Suprapubic skin (tissue), 4 donors: ENCODE measurements at regions not wholly inside any gene's neighbourhood (a gene's known extent, or its start where the extent isn't known, plus 50 kb on each side); places are given as distances from the start of the nearest gene placed in this dataset.

Experiments used
- DNase-seq, 2 donors: peaks; one replicate each; pipeline ENCODE4 v3.0.0-alpha.2; 2019; ENCODE audit warnings: low spot score in 2 of 2
- H3K27ac ChIP-seq: fragments of 200-600 bp; sonication (generic); one replicate; pipeline ENCODE4 v1.5.1; 2019
- H3K27me3 ChIP-seq: fragments of 200-600 bp; sonication (generic); one replicate; pipeline ENCODE4 v1.5.1; 2019
- H3K36me3 ChIP-seq: fragments of 200-600 bp; sonication (generic); one replicate; pipeline ENCODE4 v1.5.1; 2019
- H3K4me1 ChIP-seq: fragments of 200-600 bp; sonication (generic); one replicate; pipeline ENCODE4 v1.5.1; 2019
- H3K4me3 ChIP-seq: fragments of 200-600 bp; sonication (generic); one replicate; pipeline ENCODE4 v1.5.1; 2019; ENCODE audit warnings: mild to moderate bottlenecking
- H3K9me3 ChIP-seq: fragments of 200-600 bp; sonication (generic); one replicate; pipeline ENCODE4 v1.5.1; 2019
- EP300 ChIP-seq: sonication (generic); formaldehyde crosslinking; IDR thresholded peaks from one replicate; pipeline ENCODE4 v1.6.1; 2017; ENCODE audit warnings: antibody characterized with exemption
- POLR2A ChIP-seq, 2 donors: fragments of 450-650 bp; IDR thresholded peaks; one replicate each; pipeline ENCODE4 v1.6.1; 2017; ENCODE audit warnings: antibody characterized with exemption in 2 of 2, mild to moderate bottlenecking in 2 of 2, moderate library complexity in 2 of 2
- POLR2AphosphoS5 ChIP-seq, 3 donors: sonication (generic); formaldehyde crosslinking; IDR thresholded peaks; one replicate each; pipeline ENCODE4 v1.6.1; 2017; ENCODE audit warnings: antibody characterized with exemption in 3 of 3
- WGBS: methylation state at CpG from one replicate; pipeline ENCODE4 v1.1.5; 2018; 5-methylcytosine and 5-hydroxymethylcytosine counted together
- TF ChIP-seq, protein P1 (sequence below), 2 donors: fragments of 200-600 bp in 1 of 2; fragments of 450-650 bp in 1 of 2; sonication (generic) in 1 of 2; IDR thresholded peaks; one replicate each; pipeline ENCODE4 v1.5.1; 2016 to 2019; ENCODE audit warnings: antibody characterized with exemption in 2 of 2, mild to moderate bottlenecking in 1 of 2, moderate library complexity in 1 of 2

DNA sequence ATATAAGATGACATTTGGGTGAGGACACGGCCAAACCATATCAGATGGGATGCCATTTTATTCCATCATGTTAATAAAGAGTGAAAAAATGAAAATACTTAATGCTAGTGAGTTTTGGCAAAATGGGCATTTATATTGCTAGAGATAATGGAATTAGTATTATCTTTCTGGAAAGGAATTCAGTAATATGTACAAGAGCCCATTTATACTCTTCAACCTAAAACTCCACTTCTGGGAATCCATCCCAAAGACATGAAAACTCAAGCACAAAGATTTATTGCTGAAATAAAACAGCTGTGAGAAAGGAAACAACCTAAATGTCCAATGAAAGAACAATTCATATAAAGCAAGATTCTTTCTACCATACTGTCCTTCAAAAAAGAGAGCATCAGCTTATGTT is 96.0 kb upstream of the TMEM168 start:
- H3K9me3 ChIP-seq = peaks cover 3% of the 10 kb centered on the region
- H3K4me1 ChIP-seq = peaks cover 3% of the 10 kb centered on the region
- no peak overlapping the region for H3K27ac ChIP-seq
- H3K4me3 ChIP-seq = no peak overlapping the region
- no peaks in the 10 kb centered on the region for H3K27me3 ChIP-seq
- no peaks in the 10 kb centered on the region for H3K36me3 ChIP-seq
- DNase-seq = no peak
- WGBS = 90% methylated on average over 1 of the region's 1 CpG
- TF ChIP-seq POLR2AphosphoS5 (IDR thresholded peaks at IDR 0.05) = no peak
- no peak for TF ChIP-seq EP300
- TF ChIP-seq POLR2A (IDR thresholded peaks at IDR 0.05) = no peak
- TF ChIP-seq, protein P1, sequence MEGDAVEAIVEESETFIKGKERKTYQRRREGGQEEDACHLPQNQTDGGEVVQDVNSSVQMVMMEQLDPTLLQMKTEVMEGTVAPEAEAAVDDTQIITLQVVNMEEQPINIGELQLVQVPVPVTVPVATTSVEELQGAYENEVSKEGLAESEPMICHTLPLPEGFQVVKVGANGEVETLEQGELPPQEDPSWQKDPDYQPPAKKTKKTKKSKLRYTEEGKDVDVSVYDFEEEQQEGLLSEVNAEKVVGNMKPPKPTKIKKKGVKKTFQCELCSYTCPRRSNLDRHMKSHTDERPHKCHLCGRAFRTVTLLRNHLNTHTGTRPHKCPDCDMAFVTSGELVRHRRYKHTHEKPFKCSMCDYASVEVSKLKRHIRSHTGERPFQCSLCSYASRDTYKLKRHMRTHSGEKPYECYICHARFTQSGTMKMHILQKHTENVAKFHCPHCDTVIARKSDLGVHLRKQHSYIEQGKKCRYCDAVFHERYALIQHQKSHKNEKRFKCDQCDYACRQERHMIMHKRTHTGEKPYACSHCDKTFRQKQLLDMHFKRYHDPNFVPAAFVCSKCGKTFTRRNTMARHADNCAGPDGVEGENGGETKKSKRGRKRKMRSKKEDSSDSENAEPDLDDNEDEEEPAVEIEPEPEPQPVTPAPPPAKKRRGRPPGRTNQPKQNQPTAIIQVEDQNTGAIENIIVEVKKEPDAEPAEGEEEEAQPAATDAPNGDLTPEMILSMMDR (IDR thresholded peaks at IDR 0.05) = no peak

DNA sequence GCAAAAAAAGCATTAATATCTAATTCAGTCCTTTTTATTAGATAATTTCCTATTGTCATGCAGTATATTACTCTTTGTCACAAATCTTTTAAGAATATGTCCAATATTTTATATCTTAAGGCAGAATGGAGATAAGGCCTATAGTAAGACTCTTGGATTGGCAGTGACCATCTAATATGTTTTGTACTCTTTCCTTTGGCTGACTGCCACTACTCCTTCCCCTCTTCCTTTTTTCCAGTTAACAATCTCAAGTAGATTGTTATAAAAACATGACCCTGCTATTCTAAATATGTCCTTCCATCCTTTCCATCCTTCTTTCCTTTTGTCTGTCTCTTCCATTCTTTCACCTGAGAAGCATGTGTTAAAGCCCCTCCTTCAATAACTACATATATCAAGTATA is 92.8 kb upstream of the TMEM168 start:
- Histone ChIP-seq H3K36me3 (no peaks in the 10 kb centered on the region), H3K27me3 (no peaks in the 10 kb centered on the region), H3K9me3 (peaks cover 3% of the 10 kb centered on the region), H3K27ac (no peak overlapping the region), H3K4me1 (peaks cover 3% of the 10 kb centered on the region), H3K4me3 (no peak overlapping the region)
- no peak for TF ChIP-seq POLR2A (IDR thresholded peaks at IDR 0.05)
- TF ChIP-seq EP300 = no peak
- TF ChIP-seq POLR2AphosphoS5 (IDR thresholded peaks at IDR 0.05) = no peak
- TF ChIP-seq, protein P1 (IDR thresholded peaks at IDR 0.05) = no peak
- DNase-seq = no peak

DNA sequence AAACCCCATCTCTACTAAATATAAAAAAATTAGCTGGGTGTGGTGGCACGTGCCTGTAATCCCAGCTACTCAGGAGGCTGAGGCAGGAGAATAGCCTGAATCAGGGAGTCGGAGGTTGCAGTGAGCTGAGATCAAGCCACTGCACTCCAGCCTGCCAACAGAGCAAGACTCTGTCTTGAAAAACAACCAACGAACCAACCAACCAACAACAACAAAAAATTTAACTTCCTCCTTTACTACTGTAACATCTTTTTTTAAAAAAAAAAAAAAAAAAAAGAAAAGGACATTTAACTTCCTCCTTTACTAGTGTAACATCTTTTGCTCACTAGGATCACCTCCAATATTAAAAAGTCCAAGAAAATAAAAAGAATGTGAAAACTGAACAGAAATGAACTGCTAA is 92.3 kb upstream of the TMEM168 start:
- Histone ChIP-seq H3K9me3 (peaks cover 3% of the 10 kb centered on the region), H3K27me3 (no peaks in the 10 kb centered on the region), H3K27ac (no peak overlapping the region), H3K4me1 (peaks cover 3% of the 10 kb centered on the region), H3K36me3 (no peaks in the 10 kb centered on the region), H3K4me3 (no peak overlapping the region)
- DNase-seq = no peak
- WGBS = 84% methylated on average over 3 of the region's 3 CpGs
- no peak for TF ChIP-seq POLR2AphosphoS5 (IDR thresholded peaks at IDR 0.05)
- no peak for TF ChIP-seq EP300
- TF ChIP-seq POLR2A (IDR thresholded peaks at IDR 0.05) = no peak
- TF ChIP-seq, protein P1 (IDR thresholded peaks at IDR 0.05) = no peak

GRCh38 chr7:112882022-112882421 is 91.8 kb upstream of the TMEM168 start:
- Histone ChIP-seq H3K27ac (no peak overlapping the region), H3K4me3 (no peak overlapping the region), H3K27me3 (no peaks in the 10 kb centered on the region), H3K4me1 (peaks cover 3% of the 10 kb centered on the region), H3K36me3 (no peaks in the 10 kb centered on the region), H3K9me3 (peaks cover 3% of the 10 kb centered on the region)
- TF ChIP-seq EP300 (no peak), POLR2A (IDR thresholded peaks at IDR 0.05) (no peak)
- TF ChIP-seq, protein P1 (IDR thresholded peaks at IDR 0.05) = no peak
- no peak for DNase-seq
- WGBS = 93% methylated on average over 2 of the region's 4 CpGs

GRCh38 chr7:112880818-112881418 is 90.7 kb upstream of the TMEM168 start:
- WGBS = 71% methylated on average over 2 of the region's 10 CpGs
- DNase-seq = no peak
- no peaks in the 10 kb centered on the region for H3K36me3 ChIP-seq
- TF ChIP-seq, protein P1 (IDR thresholded peaks at IDR 0.05) = no peak
- TF ChIP-seq POLR2A (IDR thresholded peaks at IDR 0.05) = no peak
- no peak for TF ChIP-seq EP300
- no peak for TF ChIP-seq POLR2AphosphoS5 (IDR thresholded peaks at IDR 0.05)
- H3K27me3 ChIP-seq = no peaks in the 10 kb centered on the region
- peaks cover 3% of the 10 kb centered on the region for H3K4me1 ChIP-seq
- H3K27ac ChIP-seq = no peak overlapping the region
- H3K4me3 ChIP-seq = no peak overlapping the region
- H3K9me3 ChIP-seq = peaks cover 3% of the 10 kb centered on the region
